HCT116 (cell line): ENCODE measurements at regions not wholly inside any gene's neighbourhood (a gene's known extent, or its start where the extent isn't known, plus 50 kb on each side); places are given as distances from the start of the nearest gene placed in this dataset.

Experiments used
- CTCF ChIP-seq, 3 experiments: fragments of 200-600 bp in 1 of 3; sonication (generic) in 1 of 3; IDR thresholded peaks in 2 of 3; conservative IDR thresholded peaks in 1 of 3; 2 replicates each; pipeline ENCODE4 v1.5.1; 2012 to 2017; ENCODE audit warnings: low read depth in 2 of 3, low read length in 2 of 3, antibody characterized with exemption in 1 of 3, borderline replicate concordance in 1 of 3, control low read depth in 1 of 3, mild to moderate bottlenecking in 1 of 3, mixed read lengths in 1 of 3, mixed run types in 1 of 3, moderate library complexity in 1 of 3; ENCODE audit not compliant: insufficient read depth in 1 of 3
- EZH2 ChIP-seq: fragments of 200-600 bp; sonication (generic); IDR thresholded peaks from 2 replicates; pipeline ENCODE4 v1.6.1; 2017; ENCODE audit warnings: antibody characterized with exemption, mixed run types
- FOSL1 ChIP-seq: IDR thresholded peaks from 2 replicates; pipeline ENCODE4 v1.6.1; 2012; ENCODE audit warnings: low read depth
- JUND ChIP-seq: IDR thresholded peaks from 2 replicates; pipeline ENCODE4 v1.6.1; 2012
- MAX ChIP-seq: IDR thresholded peaks from 2 replicates; pipeline ENCODE4 v1.6.1; 2012
- POLR2A ChIP-seq: IDR thresholded peaks from 2 replicates; pipeline ENCODE4 v1.7.0; 2011; ENCODE audit warnings: borderline replicate concordance; ENCODE audit not compliant: insufficient read depth, insufficient read length; ENCODE audit errors: extremely low read depth
- RAD21 ChIP-seq: IDR thresholded peaks from 2 replicates; pipeline ENCODE4 v1.6.1; 2012; ENCODE audit warnings: low read depth, mild to moderate bottlenecking
- REST ChIP-seq: IDR thresholded peaks from 2 replicates; pipeline ENCODE4 v1.6.1; 2012; ENCODE audit warnings: low read depth

GRCh38 chr18:76233876-76234675, 261.0 kb downstream of the ZNF516 start:
- TF ChIP-seq EZH2 (no peak), CTCF (IDR thresholded peaks at IDR 0.05 in 2 of 3, conservative IDR thresholded peaks at IDR 0.05 in 1 of 3; ENCODE audit: borderline replicate concordance in 1 of 3, insufficient read depth in 1 of 3, low read depth in 2 of 3, low read length in 2 of 3) (no peak), POLR2A (no peak), RAD21 (no peak), REST (no peak), FOSL1 (no peak), MAX (no peak), JUND (no peak)
